GM18502 (cell line): ENCODE measurements at regions not wholly inside any gene's neighbourhood (a gene's known extent, or its start where the extent isn't known, plus 50 kb on each side); places are given as distances from the start of the nearest gene placed in this dataset.
"Not testable (repeated sequence)": the region's sequence is repeated elsewhere in the genome, so short reads cannot be mapped to it uniquely, and the experiment has no call there.

Source experiments
- ATAC-seq: cut with Tn5 transposase; IDR thresholded peaks from one replicate; pipeline ENCODE4 v1.9.1; 2021; ENCODE audit warnings: mild to moderate bottlenecking; ENCODE audit not compliant: unreplicated experiment, poor library complexity

DNA sequence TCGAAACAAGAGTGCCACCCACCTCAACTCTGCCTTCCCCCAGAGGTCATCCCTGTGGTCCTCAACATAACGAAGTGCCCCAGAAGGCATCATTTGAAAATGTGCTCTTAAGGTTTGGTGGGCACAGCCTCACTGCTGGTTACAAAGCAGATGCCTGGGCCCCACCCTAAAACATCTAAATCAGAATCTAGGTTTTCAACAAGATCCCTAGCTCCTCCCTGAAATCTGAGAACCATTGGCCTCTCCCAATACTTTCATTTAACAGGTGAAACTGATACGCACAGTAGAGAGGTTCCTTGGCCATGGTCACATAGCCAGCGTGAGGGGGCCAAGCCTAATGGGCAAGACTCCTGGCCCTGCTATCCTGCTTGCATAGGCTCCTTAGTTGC lies 376.2 kb upstream of the CLINT1 start:
- ATAC-seq: no peak

DNA sequence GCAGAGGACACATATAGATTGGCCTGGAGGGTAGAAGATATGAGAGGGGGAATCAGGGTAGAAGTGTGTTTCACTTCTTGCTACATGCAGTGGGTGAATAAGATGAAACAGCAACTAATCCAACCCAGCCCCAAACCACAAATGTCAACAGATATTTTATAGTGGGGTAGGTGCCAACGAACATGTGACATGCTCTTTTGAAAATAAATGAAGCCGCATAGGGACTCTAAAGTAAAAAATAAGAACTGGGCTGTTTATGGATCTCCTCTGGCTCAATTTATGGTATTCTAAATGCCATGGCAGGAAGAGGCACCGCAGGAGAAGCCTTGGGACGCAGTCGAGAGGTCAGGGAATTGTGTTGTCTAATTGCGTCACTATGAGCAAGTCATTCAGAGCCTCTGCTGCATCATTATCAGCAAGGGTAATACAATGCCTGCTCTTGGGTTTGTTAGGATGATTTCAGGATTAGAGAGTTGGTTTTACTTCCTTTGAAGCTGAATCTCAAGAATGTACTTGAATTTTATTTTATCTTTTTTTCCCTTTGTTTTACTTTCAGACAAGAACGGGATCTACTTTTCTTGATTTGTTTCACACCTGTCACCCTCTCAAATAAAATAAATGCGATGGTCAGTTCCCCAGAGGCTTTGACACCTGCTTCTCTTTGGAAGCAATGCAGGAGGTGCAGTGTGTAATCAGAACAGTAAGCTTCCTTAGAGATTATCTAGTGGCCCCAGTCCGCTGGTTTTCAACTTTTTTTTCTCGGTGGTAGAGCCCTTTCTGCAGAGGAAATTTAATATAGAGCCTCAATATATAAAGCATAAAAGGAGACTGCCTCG lies 375.6 kb upstream of the CLINT1 start:
- ATAC-seq: no peak

DNA sequence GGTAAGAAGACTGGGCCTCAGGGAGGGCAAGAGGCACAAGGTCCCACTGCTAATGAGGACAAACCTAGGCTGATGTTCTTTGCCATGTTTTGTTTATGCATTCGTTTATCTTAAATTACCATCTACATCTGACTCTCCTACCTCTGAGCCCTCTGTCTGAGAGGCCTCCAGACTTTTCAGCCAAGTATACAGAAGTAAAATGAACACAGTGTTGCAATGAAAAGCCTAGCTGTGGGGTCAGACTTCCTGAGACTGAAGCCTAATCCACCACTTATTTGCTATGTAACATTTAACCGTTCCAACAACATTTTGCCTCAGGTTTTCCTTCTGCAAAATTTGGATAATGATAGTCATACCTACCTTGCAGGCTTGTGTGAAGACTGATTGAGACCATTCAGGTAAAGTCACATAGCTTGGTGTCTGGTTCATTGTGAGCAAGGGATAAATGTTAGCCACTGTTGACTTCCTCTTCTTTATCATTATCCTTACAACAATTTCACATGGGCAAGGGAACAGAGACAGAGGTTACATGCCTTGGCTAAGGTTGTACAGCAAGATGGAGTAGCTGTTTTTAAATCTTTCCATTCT lies 374.9 kb upstream of the CLINT1 start:
- ATAC-seq: no peak

DNA sequence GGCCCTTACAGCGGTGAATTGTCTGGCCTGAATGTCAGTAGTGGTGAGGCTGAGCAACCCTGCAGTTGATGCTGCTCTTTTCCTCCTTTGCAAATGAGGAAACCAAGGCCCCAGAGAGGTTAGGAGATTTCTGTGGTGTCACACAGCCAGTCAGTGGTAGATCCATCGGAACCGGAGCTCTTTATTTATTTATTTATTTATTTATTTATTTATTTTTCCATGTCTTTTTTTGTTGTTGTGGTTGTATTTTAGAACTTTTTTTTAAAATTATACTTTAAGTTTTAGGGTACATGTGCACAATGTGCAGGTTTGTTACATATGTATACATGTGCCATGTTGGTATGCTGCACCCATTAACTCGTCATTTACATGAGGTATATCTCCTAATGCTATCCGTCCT lies 368.4 kb upstream of the CLINT1 start:
- ATAC-seq: not testable (repeated sequence)

DNA sequence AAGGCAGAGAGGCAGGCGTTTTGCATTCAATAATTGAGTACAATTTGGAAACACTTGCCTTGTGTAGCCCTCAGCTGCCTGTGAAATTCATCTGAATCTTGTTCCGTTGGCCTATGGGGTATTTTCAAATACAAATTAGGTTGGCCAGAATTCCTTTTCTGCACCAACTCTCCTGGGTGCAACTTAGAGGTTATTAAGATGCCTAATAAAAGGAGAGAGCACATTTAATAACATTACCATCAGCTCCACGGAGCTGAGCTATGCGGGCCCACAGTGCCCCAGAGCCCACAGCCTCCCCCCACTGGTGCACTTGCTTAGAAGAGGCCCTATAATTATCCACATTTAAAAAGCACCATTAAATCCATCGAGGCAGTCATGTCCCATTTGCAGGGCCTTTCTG lies 367.6 kb upstream of the CLINT1 start:
- ATAC-seq: no peak

DNA sequence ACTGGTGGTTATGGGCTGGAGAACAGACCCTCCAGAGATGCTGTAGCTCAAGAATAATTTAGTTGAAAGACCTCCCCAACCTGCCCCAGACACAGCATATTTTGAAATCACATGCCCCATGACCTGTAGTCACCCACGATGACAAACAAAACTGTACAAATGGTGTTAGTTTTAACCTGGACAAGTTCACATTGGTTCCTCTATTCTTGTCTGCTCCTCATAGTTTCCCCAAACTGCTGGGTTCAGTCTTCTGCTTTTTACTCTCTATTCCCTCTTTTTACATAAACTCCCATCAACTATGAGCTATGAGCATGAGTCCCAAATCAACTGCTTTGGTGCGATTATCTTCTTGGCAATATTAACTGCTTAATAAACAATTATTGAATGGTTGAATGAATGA lies 365.3 kb upstream of the CLINT1 start:
- no peak for ATAC-seq

DNA sequence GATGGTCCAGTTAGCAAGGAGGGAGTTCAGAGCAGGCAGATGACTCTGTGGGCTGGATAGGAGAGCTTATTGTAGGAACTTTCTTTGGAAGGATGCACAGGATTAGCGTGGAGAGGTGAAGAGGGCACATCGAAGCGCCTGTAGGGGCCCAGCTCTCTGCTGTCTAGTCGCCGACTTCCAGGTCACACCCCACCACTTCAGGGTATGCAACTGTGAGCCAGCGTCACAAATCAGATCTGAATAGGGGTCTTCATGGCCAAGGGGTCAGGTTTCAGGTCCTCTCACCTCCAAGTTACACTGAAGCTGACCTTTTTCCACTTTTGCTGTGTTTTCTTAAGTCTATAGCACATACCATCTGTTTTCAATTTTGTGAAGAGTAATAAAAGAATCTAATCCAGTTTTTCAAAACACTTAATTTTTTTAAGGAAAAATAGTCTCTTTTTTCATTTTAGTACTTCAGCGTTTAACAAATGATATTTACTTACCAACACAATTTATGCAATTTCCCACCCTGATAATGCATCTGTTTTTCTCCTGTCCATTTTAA lies 364.2 kb upstream of the CLINT1 start:
- ATAC-seq: no peak

DNA sequence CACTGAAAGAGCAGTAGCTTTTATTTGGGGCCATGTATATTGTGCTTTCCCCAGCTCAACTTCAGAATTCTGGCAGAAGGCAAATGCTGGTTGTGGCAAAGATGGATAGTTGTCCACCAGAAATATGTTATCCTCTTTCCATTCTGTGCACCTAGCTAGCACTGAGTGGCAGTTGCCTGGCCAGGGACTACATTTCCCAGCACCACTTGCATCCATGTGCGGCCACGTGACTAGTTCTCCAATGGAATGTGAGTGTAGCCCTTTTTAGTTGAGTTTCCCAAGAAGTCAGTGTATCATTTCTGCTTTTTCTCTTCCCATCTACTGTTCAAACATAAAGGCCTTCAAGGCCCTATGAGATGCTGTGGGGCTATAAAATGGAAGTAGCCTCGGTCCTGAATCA lies 354.0 kb upstream of the CLINT1 start:
- ATAC-seq: no peak

DNA sequence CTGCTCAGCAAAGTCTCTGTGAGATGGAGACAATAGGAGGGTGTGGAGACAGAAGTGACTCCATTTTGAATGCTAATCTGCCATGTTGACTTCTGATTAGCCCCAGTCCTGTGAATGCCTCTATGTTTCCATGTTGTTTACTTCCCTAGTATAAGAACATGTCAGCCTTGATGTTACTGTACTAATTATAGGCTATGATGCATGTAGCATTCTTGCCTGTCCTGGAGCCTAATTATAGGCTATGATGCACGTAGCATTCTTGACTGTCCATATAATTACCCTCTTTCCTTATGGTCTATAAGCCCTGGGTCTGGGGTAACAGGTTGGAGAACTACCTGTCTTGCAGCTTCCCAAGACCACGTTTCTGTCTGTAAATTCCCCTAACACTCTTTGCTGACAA lies 353.3 kb upstream of the CLINT1 start:
- ATAC-seq: no peak

DNA sequence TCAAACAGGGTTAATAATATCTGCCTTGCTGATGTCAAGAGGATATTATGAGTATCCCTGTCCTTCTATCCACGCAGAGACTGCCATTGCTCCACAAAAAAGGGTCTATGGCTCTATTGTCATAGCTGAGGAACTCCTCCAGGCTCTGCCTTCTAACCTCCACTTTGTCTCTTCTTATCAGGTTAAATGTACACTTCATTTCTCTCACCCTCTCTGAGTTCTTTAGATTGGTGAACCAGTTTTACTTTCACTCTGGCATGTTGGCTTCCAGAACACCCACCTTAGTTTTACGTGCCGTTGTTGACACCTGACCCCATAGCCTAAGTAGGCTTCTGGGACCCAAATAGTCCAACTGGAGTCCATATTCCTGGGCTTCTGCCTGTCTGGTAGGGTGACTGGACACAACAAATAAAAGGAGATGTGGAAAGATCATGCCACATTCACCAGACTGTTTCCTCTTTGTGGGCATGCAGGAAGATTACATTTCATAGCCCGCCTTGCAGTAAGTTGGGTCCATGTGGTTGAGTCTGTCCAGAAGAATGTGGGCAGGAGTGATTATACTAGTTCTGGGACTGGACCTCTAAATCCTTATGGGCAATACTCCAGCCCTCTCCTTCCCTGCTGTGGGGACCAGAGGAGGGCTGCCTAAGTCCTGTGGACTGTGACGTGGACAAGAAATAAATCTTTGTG lies 350.4 kb upstream of the CLINT1 start:
- no peak for ATAC-seq

DNA sequence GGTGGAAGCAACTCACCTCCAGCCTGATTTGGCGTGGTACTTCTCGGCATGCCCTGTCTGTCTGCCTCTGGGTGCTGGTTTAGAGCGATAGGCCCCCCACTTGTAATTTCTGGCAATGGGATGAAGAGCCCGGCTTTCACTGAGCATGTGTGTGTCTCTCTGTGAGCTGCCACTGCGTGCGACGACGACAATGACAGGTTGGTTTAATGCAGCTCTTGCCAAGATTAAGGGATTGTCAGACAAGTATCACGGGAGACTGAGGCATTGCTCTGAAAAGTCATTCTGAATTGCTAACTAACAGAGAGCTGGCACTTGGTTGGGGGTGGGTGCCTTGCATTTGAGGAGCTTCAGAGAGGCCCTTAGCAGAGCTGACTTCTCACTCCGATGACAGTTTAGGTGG lies 348.8 kb upstream of the CLINT1 start:
- ATAC-seq: no peak

DNA sequence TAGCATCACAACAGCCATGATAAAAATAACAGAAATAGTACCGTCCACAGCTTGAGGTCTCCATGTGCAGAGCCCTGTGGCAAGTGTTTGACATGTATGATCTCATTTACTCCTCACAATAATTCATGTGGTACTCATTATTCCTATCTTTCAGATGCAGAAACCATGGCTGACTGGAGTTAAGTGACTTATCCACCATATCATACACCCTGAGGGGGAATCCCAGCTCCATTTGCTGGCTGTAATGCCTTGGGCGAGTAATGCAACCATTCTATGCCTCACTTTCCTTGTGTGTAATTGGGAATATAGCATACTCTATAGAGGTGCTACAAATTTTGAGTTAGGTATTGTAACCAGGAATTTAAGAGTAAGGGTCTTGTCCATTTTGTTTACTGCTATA lies 347.0 kb upstream of the CLINT1 start:
- no peak for ATAC-seq

DNA sequence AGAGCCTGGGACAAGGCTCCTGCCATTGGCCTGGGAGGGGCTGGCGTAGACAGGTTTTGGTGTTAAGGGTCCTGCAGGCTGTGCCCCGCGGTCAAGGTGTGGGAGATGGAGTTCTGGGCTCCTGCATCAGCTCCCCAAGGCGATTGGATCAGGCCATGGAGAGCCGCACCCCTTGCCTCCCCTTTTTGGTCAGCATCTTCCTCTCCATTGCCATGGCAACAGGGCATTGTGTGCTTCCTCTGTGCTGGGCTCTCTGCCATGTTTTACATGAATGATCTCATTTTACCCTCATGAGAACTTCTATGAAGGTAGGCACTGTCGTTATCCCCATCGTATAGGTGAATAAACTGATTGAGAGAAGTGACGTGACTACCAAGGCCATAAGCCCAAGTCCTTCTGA lies 344.3 kb upstream of the CLINT1 start:
- no peak for ATAC-seq

DNA sequence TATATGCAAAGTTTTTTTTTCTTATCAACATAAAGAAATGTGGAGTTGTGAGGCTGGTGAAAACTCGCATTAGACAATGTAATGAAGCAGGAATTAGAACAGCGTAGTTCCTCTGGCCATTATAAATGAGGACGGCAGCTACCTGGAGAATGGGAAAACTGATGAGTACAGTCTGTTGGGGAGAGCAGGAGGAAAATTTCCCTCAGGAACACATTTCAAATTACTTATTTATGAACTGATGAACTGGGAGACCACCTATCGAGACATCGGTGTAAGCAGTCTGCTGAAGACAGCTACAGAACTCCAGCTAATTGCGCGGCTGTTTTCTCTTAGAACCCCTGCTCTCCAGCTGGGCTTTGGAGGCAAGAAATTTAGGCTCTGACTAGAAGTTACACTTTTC lies 343.9 kb upstream of the CLINT1 start:
- no peak for ATAC-seq

DNA sequence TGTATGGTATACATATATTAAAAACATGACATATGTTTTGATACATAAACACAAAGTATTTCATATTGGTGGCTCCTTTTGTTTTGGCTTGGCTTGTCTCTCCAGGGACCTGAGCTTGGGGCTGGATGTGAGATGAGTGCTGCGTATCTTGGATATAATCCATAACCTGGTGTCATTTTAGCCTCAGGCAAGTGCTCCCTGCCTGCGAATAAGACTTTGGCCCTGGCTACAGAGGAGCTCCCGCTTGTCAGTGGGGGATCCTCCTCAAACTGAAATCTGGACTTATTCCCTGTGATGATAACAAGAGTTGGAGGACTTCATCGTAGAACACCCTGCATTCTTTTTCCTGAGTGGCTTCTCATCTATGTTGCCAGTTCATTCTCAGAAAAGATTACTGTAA lies 341.7 kb upstream of the CLINT1 start:
- no peak for ATAC-seq

DNA sequence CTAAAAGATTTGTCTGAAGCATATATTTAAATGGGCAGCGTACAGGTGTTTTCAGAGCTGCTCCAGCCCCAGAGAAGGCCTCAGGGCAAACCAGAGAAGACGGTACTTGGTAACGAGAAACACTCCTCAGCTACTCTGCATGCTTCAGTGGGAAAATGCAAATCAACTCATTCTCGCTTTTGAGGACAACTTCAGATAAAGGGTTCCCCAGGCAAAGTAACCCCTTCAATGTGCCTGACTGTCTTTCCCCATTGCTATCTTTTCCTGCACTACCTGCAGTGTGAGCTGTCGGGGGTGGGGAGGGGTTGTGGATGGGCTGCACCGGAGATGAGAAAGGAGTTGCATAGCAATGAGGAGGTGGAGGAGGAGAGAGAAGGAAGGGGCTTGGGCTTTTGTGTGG lies 339.7 kb upstream of the CLINT1 start:
- ATAC-seq: peak; percentile 93

DNA sequence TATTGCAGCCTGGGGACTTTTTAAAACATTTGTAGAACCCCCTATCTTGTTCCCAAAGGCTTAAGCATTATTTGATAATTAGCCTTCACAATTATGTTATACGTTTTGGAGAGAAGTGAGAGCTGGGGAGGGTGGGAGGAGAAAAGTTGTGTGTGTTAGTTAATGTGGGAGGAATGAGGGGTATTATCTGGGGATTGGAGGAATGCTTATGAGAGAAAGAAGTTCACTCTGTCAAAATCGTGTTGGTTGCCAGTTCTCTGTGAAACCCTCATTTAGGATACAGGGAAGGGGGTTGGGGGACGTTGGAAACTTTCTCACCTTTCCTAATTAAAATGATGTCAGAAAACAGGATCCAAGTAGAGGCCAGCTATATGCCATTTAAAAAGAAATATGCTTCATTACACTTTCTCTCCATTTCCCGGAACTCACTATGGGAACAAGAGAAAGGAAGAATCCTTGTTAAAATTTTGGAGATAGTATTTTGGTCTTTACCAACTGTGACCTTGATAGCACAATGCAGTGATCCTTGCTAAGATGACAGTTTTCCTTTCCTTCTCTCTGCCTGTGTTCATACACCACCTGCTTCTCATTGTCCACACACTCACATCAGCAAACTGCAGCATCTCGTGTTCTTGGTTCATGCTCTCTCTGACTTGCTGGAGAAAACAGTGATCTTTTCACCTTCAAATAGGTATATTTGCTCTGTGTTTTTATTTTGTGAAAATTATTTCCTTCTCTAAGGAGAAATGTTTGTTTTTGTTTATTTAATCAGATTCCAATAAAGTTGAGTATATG lies 336.7 kb upstream of the CLINT1 start:
- ATAC-seq: no peak

DNA sequence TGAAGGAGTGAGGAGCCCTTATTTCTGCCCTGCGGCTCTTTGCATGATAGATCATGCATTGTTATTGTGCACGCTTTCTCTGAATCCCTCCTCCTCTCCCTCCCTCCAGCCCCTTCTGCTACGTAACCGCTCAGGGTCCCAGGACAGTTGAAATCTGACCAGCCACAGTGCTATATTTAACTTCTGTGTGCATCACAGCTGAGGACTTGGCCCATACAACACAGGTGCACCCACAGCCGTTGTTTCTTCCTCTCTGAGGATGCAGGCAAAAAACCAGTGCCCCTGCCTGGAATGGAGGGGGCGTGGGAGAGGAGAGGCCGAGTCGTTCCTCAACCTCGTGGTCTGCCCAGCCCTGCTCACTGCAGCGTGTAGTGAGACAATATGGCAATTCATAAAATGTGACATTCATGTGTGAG lies 335.6 kb upstream of the CLINT1 start:
- ATAC-seq: no peak

DNA sequence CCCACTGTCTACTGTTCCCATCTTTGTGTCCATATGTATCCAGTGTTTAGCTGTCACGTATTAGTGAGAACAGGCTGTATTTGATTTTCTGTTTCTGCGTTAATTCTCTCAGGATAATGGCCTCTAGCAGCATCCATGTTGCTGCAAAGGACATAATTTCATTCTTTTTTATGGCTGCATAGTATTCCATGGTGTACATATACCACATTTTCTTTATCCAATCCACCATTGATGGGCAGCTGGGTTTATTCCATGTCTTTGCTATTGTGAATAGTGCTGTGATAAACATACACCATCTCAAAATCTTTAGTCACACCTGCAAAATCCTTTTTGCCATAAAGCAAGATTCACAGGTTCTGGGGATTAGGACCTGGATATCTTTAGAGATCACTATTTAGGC lies 334.4 kb upstream of the CLINT1 start:
- ATAC-seq: not testable (repeated sequence)

DNA sequence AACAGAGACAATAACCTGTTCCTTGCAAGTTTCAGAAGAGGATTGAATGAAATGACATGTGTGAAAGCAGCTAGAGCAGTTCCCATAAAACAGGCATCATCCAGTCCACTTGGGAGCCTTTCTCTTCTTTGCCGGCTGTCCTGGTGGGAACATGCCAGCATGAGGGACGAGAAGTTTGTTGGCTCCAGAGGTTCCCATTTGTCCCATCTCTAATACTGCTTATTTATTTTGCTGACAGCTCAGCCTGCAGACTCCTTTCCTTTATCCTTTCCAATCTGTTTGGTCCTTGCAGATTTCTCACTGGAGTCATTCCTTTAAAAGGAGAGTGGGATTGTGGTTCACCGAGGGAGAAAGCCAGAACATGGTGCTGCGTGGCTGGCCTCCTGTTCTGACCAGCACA lies 321.5 kb upstream of the CLINT1 start:
- no peak for ATAC-seq

DNA sequence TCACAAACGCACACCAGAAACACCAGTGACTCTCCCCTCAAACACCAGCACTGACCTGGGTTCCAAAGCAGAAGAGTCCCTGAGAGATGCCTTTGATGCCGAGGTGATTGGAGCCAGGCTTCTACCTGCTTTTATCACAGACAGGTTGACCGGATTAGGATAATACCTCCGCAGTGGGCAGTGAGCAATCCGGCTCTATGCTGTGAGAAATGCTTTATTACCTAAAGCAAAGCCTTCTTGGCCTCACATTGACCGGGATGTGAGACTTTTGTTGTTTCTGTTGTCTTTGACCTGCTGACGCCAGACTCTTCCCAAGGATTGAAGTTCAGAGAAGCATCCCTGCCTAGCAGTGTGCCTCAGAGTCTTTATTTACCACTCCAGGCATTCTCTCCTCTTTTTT lies 320.3 kb upstream of the CLINT1 start:
- no peak for ATAC-seq
